ENCODE measurements at regions not wholly inside any gene's neighbourhood (a gene's known extent, or its start where the extent isn't known, plus 50 kb on each side); places are given as distances from the start of the nearest gene placed in this dataset.
A peak's percentile ranks its signal among the peaks of the same experiment; 100 is the strongest.

- H3K4me3 ChIP-seq (ENCODE audit: low read length): no peak overlapping the region
- DNase-seq (ENCODE audit: low read depth, low spot score): peak; percentile 38
Measured at GRCh38 chr12:30806989-30807694, 52.4 kb upstream of the CAPRIN2 start.

DNA sequence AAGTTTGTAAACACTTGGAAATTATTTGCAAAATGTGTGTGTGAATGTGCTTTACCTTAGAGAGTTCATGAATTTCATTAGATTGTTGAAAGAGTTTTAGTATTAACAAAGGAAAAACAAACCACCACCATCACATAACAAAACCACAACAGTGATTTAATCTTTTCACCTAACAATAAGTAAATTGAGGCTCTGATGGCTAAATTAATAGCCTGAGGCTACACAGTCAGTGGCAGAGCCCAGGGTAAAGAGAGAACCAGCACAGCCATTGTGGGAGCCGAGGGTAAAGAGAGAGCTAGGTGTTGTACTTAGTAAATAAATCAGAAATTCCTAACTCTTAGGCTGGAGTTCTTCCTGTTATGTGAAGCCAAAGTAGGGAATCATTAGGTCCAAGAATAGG lies 51.2 kb upstream of the CAPRIN2 start:
- no peak overlapping the region for H3K4me3 ChIP-seq (ENCODE audit: low read length)
- DNase-seq (ENCODE audit: low read depth, low spot score): no peak
